ENCODE measurements at regions not wholly inside any gene's neighbourhood (a gene's known extent, or its start where the extent isn't known, plus 50 kb on each side); places are given as distances from the start of the nearest gene placed in this dataset.

GRCh38 chr7:14974688-14975087 lies 72.1 kb upstream of the DGKB start:
- H3K18ac ChIP-seq (ENCODE audit: insufficient read length, low read depth, low read length): no peak overlapping the region
- DNase-seq: no peak
- no peak overlapping the region for H3K56ac ChIP-seq (ENCODE audit: insufficient read length, low read depth, low read length)
- no peak overlapping the region for H2BK15ac ChIP-seq (ENCODE audit: low read depth, low read length)
- WGBS (ENCODE audit: extremely low coverage, insufficient read length, low lambda C conversion rate): no CpG with 5 or more reads among the region's 5 CpGs
- H2AK5ac ChIP-seq (ENCODE audit: insufficient read length, low read length): no peak overlapping the region
- H3K23me2 ChIP-seq (ENCODE audit: insufficient read length, low read depth, low read length, poor library complexity, severe bottlenecking): no peaks in the 10 kb centered on the region
- H3K14ac ChIP-seq (ENCODE audit: insufficient read depth, low read length): no peak overlapping the region
- no peak overlapping the region for H2BK20ac ChIP-seq (ENCODE audit: low read depth, low read length, poor library complexity, severe bottlenecking)
- no peak overlapping the region for H4K5ac ChIP-seq (ENCODE audit: insufficient read length, low read depth, low read length)
- Mint-ChIP-seq H3K4me3 (no peak overlapping the region), H3K4me1 (no peaks in the 10 kb centered on the region), H3K36me3 (ENCODE audit: insufficient read depth in 1 of 3, low read depth in 3 of 3) (no peaks in the 10 kb centered on the region), H3K27ac (no peak overlapping the region), H3K27me3 (ENCODE audit: low read depth) (no peaks in the 10 kb centered on the region), H3K9me3 (peaks cover 0 to 2% of the 10 kb centered on the region in 2 experiments; a peak in 1 of 5 replicates)
- H3K79me2 ChIP-seq (ENCODE audit: insufficient read depth, low read length): no peaks in the 10 kb centered on the region
- no peak overlapping the region for H2BK5ac ChIP-seq (ENCODE audit: insufficient read length, low read length)
- H3K23ac ChIP-seq (ENCODE audit: insufficient read length, low read depth, low read length): no peak overlapping the region
- TF ChIP-seq CTCF (conservative IDR thresholded peaks at IDR 0.05): no peak
- H3K27me3 ChIP-seq (ENCODE audit: insufficient read depth, low read length): no peaks in the 10 kb centered on the region
- no peak overlapping the region for H4K8ac ChIP-seq (replicated peaks; ENCODE audit: insufficient read length, low read depth, low read length)
- H3K27ac ChIP-seq (ENCODE audit: insufficient read length, low read depth, low read length): no peak overlapping the region
- no peak overlapping the region for H2BK12ac ChIP-seq (ENCODE audit: insufficient read length, low read depth, low read length)
- H3K79me1 ChIP-seq (ENCODE audit: insufficient read depth, low read depth, low read length, poor library complexity, severe bottlenecking): no peaks in the 10 kb centered on the region
- no peak overlapping the region for H3K9ac ChIP-seq (ENCODE audit: extremely low read depth, insufficient read length, low read length)
- H3K9me3 ChIP-seq (ENCODE audit: control insufficient read depth, low read depth, low read length): no peaks in the 10 kb centered on the region
- no peak overlapping the region for H4K91ac ChIP-seq (ENCODE audit: insufficient read length, low read depth, low read length)
- H3K4me2 ChIP-seq (ENCODE audit: insufficient read depth, insufficient read length, low read length): no peak overlapping the region
- no peak overlapping the region for H3K4ac ChIP-seq (ENCODE audit: low read depth, low read length)
- no peaks in the 10 kb centered on the region for H3K4me1 ChIP-seq (ENCODE audit: insufficient read depth, low read length)
- no peak overlapping the region for H3T11ph ChIP-seq (ENCODE audit: low read length)
- no peak overlapping the region for H2BK120ac ChIP-seq (ENCODE audit: low read depth, low read length, poor library complexity, severe bottlenecking)
- no peak overlapping the region for H2AFZ ChIP-seq (ENCODE audit: low read length)
- H4K20me1 ChIP-seq (ENCODE audit: control insufficient read depth, insufficient read depth, insufficient read length): no peaks in the 10 kb centered on the region

All from H9 (cell line).